Amygdala (tissue), 56 donors: ENCODE measurements at regions not wholly inside any gene's neighbourhood (a gene's known extent, or its start where the extent isn't known, plus 50 kb on each side); places are given as distances from the start of the nearest gene placed in this dataset.
"Not testable (repeated sequence)": the region's sequence is repeated elsewhere in the genome, so short reads cannot be mapped to it uniquely, and the experiment has no call there.

ENCODE experiments used
- DNase-seq, 56 donors: peaks; one replicate each; lab custom pipeline; 2025; lab: John Stamatoyannopoulos, UW

DNA sequence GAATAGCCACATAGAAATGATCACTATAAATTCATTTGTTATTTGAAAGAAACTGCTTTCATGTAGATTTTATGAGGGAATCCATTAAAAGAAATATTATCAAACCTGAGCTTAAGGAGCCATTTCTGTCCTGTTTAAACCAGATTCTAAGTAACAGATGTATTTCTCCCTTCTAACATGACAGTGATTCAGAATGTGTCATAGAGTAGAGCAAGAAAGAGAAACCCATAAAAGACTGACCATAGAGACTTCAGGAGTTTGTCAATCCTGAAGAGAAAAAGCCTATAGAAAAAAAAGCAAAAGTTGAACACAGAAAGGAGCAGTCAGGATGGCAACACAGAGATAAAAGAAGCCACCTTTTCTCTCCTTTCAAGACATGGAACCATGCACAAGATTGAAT, 390.6 kb downstream of the PRIM2 start:
- DNase-seq: not testable (repeated sequence)

DNA sequence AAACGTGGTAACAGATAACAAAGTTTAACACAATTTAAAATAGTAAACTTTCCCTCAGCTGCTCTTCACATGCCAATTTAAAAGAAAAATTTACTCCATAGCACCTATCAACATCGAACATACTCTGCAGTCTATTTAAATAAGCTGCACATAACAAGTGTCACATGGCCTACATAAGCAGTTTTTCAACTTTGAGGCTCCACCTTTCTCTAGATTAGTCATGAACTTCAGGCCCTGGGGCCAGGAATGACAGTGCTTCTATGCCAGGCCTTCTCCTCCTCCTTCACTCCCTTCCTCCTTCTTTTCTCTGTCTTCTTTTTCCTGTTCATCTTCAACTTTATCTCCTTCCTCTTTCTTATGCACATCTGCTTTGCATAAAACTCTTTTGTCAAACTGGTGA, 405.1 kb downstream of the PRIM2 start:
- not testable (repeated sequence) for DNase-seq

DNA sequence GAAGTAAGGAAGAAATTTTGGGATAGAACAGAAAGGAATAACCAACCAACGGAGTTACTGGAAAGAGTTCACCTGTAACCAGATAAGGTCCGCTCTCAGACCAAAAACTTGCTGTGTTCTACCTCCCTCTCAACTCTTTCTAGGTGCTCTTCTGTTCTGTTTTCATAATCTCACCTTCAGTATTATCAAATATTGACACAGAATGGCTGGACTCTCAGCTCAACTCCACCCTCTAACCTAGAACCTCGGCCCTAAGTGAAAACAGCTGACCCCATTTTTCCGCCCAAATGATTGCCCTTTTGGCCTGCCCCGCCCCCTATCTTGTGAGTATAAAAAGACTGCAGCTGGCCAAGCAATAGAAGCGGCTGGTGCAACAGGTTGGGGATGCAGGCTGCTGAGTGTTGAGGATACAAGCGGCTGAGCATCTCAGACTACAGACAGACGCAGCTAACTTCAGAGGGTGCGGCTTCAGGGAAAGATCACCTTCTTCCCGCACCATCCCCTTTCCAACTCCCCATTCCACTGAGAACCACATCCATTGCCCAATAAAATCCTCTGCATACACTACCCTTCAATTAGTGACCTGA, 406.5 kb downstream of the PRIM2 start:
- not testable (repeated sequence) for DNase-seq

DNA sequence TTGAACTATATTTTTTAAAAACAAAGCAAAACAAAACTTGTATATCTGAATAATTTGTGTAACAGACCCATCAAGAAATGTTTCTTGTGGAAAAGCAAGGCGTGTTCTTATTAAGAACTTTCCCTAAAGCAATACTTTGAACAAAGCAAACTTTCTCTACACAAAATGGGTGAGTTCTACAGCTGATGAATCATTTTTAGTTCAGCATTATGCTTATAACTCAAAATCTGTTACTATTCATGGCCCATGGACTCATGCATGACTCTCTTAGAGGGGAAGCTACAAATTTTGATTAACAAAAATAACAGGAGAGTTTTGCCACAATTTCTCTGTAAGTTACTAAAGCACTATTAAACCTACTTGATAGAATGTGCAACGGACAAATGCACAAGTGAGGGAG, 412.0 kb downstream of the PRIM2 start:
- not testable (repeated sequence) for DNase-seq

DNA sequence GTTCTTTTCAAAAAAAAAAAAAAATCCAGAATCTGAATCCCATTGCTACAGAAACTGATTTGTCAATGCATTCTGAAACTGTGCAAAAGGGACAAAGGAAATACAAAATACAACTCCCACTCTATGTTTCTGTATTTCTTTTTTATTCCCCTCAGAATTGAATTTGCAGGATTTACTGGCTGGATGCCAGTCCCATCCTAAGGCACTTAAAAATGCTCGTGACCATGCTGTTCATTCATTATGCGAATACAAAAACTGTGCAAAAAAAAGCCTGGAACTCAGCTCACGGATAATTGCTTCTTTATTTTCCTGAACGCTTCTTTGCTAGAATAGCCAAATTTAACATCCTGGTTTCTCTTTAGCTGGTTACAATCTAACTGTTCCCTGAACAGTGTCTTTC, 413.3 kb downstream of the PRIM2 start:
- peak in 5 of 56 donors; percentile 0 to 18 (median 1) for DNase-seq

DNA sequence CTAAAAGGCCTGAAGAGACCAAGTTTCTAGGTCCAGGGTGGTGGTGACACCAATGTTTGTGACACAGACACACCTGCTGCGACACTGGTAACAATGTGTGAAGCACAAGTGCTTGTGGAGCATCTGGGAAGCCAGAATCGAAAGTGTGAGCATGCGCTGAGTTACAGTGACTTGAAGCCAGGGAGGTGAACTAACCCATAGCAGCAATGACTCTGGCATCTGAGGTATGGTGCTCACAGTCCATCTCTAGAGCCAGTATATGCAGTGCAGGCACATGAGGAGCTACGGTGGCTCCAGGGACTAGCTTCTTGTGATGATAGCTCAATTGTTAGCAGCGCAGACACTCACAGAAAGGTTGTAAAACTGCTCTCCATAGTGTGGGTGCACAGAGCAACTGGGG, 430.3 kb downstream of the PRIM2 start:
- DNase-seq: not testable (repeated sequence)

DNA sequence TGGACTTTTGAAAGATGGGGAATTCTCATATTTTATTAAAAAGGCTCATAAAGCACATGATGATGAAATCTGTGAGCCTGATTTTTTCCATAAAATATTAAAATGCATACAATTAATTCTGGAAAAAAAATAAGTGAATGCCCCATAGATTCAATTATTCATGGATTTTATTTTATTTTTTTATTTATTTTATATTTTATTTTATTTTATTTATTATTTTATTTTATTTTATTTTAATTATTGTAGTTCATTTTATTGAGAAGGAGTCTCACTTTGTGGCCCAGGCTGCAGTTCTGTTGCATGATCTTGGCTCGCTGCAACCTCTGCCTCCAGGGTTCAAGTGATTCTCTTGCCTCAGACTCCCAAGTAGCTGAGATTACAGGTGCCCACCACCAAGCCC, 442.4 kb downstream of the PRIM2 start:
- not testable (repeated sequence) for DNase-seq

DNA sequence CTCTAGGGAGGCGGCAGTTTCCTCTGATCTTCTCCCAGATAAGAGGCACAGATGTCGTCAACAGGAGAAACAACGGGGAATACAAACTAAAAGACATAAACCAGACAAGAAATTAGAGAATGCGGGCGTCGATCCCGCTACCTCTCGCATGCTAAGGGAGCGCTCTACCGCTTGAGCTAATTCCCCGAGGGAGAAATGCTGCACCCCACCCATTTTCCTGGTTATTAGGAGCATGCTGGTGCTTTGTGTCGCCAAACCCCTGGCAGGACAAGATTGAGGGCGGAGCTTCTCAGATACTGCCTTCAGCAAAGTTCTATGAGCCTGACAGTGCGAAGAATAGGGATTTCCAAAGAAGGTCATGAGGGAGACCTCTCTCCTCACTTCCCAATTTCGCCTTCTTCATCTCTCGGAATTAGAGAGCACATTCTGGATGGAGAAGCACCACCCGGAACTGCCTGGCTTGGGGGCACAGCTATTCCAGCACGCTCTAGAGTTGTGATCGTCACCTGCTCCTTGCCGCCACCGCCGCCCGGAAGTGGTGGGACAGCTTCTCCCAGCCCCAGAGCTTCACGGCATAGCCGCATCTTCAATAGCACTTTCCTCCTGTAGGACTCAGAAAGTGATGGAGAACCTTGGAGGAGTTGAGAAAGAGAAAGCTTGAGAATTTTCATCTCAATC, 475.4 kb downstream of the PRIM2 start:
- DNase-seq: not testable (repeated sequence)

DNA sequence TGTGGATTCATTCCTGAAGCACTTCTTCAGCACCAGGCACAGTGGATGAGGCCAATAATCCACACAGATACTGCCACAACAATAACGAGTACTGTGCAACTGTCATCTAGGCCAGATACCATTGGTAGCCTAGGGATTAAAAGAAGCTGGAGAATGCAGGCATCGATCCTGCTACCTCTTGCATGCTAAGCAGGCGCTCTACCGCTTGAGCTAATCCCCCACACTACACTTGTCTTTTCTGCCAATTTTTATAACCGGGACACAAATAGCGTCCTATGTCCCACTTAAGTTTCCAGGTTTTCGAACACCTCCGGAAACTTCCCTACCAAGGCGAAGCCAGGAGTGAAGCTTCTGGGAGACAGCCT, 475.9 kb downstream of the PRIM2 start:
- DNase-seq: not testable (repeated sequence)

DNA sequence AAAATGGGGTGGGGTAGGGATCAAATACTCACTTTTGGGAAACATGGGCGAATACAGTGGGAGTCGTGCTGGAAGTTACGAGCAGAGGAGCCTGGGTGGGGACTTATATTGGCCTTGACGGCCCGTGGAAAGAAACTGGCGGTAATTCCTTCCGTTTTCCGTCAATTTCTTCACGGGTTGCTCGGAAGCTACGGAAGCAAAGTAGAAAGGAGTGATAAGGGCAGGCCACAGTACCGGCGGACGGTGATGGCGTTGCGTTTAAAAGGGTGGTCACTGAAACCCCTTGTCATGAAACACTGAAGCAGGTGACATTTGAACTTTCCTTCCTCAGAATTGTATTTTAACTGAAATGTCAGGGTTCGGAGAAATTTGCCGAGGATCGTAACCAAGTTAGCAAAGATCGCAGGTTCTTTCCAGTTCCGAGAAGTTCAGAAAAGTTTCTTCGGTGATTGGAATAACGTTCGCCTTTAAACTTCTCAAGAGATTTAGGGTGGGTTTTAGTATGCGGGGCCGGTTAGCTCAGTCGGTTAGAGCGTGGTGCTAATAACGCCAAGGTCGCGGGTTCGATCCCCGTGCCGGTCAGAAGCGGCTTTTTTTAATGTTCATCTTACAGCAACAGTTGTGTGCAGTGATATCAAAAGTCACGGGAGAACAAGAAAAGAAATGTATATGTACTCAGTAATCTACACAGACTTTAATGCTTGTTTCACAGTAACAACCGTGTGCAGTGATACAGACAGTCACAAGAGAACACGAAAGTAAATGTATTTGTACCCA, 482.5 kb downstream of the PRIM2 start:
- not testable (repeated sequence) for DNase-seq

DNA sequence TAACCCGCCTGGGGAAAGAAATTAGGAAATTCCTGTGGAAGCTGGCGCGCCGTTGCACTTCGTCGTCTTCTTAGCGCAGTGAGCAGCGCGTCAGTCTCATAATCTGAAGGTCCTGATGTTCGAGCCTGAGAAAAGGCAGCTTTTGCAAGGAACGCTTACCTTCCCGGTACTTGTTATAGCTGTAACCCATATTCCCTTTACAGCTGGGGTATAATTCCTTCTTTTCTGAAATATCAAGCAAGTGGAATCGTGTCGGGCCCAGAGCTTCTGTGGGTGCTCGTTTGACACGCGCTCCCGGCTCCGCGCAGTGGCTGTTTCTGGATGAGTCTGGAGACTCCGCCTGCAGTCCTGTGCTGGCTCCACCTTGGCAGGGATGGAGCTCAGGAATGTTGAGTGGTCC, 491.2 kb downstream of the PRIM2 start:
- not testable (repeated sequence) for DNase-seq

DNA sequence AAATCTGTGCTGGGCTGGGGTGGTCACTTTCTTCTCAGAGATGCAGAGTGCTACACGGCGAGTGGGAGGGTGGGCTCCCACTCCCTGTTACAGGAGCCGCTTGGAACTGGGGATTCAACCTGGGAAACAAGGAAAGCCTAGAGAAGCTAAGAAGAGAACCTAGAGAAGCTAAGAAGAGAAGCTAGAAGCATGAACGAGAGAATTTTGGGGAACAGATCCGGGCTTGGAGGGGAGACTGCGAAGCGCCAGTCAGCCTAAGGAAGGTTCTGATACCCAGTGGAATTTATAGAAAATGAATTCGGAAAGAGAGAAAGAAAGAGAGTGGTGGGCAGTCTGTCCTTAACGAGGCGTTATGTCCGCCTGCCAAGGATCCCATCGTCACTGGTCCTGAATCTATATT, 492.0 kb downstream of the PRIM2 start:
- DNase-seq: not testable (repeated sequence)

DNA sequence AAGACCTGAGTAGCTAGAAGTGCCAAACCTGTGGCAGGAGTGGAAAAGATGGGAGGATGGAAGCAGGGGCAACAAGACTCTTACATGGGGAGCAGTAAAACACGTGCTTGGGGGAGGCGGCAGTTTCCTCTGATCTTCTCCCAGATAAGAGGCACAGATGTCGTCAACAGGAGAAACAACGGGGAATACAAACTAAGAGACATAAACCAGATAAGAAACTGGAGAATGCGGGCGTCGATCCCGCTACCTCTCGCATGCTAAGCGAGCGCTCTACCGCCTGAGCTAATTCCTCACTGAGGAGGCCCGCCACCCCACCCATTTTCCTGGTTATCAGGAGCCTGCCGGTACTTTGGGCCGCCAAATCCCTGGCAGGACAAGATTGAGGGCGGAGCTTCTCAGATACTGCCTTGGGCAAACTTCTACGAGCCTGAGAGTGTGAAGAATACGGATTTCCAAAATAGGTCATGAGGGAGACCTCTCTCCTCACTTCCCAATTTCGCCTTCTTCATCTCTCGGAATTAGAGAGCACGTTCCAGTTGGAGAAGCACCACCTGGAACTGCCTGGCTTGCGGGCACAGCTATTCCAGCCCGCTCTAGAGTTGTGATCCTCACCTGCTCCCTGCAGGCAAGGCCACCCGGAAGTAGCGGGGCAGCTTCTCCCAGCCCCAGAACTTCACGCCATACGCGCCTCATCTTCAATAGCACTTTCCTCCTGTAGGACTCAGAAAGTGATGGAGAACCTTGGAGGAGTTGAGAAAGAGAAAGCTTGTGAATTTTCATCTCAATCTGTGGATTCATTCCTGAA, 496.0 kb downstream of the PRIM2 start:
- DNase-seq: not testable (repeated sequence)

DNA sequence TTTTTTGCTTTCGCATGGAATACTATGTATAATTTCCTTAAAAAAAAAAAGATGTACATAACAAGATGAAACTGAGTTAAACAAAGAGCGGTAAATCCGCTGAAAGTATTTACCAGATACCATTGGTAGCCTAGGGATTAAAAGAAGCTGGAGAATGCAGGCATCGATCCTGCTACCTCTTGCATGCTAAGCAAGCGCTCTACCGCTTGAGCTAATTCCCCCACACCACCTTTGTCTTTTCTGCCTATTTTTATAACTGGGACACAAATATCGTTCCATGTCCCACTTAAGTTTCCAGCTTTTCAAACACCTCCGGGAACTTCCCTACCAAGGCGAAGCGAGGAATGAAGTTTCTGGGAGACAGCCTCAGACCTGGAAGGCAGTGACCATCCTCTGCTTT, 498.4 kb downstream of the PRIM2 start:
- DNase-seq: not testable (repeated sequence)

DNA sequence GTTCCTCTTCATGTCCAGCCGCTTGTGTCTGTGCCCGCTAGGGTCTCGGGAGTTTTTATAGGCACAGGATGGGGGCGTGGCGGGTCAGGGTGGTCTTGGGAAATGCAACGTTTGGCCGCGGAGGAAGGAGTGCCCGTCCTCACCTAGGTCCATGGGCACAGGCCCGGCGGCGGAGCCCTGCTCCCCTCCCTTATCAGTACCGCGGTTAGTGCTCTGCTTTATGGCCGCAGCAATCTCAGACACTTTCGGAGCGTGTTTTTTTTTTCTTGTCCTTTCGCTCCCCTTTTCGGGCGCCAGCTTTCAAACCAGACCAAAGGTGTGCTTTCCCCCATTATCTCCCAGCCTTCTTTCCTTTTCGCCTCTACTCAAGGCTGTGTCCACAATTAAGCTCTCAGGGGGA, 503.9 kb downstream of the PRIM2 start:
- DNase-seq: not testable (repeated sequence)

DNA sequence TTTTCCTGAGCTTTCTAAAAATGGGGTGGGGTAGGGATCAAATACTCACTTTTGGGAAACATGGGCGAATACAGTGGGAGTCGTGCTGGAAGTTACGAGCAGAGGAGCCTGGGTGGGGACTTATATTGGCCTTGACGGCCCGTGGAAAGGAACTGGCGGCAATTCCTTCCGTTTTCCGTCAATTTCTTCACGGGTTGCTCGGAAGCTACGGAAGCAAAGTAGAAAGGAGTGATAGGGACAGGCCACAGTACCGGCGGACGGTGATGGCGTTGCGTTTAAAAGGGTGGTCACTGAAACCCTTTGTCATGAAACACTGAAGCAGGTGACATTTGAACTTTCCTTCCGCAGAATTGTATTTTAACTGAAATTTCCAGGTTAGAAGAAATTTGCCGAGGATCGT, 505.0 kb downstream of the PRIM2 start:
- not testable (repeated sequence) for DNase-seq

DNA sequence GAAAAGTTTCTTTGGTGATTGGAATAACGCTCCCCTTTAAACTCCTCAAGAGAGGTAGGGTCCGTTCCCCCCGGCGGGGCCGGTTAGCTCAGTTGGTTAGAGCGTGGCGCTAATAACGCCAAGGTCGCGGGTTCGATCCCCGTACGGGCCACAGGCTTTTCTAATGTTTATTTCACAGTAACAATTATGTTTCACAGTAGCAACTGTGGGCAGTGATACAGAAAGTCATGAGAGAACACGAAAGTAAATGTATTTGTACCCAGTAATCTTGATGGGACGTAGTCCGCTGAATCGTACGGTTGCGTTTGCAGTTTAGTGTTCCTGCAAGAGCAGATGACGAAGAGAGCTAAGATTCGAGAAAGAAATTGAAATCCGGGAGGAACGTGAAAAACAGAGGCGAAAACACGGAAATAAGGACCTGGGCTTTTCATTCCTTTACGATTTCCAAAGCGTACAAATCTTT, 505.5 kb downstream of the PRIM2 start:
- DNase-seq: no peak

DNA sequence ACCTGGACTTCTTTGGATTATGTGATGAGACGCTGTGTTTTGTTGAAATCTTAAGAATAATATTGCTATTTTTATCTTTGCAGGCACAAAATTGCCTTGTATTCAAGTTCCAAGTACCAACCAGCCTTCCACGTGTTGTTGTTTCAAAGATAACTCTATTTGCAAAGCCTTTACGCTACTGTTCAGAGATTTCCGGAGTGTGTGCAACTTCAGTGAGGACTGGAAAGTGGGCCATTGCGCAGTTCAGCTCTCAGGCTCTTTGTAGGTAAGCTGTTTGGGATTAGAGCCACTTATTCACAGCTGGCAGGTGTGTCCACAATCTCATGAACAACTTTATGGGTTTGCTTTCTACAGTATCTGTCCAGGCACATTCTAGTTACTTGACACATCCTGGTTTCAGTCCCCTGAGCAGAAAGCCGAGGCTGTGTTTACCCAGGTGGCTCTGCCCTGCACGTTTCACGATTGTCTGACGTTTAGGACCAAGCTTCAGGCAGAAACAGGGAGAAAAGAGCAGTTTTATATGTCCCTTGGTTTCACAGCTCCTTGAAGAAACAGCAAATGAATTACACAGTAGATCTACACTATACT, 520.3 kb downstream of the PRIM2 start:
- not testable (repeated sequence) for DNase-seq

DNA sequence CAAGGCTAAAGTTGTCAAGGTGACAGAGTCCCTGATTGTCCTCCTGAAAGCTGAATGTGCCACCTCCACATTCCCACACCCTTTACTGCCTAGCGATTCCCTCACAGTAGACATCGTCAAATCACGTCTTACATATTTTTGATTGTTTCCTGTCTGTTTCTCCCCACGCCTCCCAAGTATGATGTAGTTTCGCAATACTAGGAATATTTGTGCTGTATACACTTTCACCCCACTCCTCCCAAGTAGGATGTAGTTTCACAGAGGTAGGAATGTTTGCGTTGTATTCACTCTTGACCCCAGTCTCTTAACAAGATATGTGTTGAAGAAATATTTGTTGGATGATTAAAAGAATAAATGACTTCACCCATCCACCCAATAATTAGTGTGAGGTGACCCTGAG, 524.1 kb downstream of the PRIM2 start:
- DNase-seq: not testable (repeated sequence)

DNA sequence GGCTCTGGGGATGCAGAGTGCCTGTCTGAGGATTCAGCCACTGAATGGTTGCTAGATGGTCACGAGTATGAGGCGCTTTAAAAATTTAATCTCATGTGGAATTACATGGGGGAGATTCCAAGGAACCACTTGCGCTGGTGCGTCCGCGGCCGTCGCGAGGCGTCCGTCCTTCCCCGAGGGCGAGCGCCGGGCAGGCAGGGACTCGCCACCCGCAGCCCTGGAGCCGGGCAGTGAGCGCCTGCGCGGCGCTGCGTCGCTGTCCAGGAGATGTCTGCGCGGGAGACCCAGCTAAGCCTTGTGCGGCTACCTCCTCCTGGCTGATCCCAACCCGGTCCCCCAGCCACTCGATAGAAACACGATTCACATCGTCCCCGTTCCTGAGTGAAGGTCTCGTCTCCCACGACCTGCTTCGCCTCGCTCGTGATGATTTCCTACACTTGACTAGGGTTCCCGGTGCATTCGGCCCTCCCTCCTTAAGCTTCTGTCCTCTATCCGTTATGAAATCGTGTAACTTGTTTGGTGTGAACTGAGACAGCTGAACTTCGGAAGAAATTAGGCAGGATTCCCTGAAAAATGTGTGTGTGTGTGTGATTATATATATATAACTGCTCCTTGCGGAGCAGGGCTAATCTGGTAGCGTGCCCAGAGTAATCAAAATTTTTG, 536.4 kb downstream of the PRIM2 start:
- DNase-seq: peak in 7 of 56 donors; percentile 0 to 31 (median 15)
